ENCODE measurements at regions not wholly inside any gene's neighbourhood (a gene's known extent, or its start where the extent isn't known, plus 50 kb on each side); places are given as distances from the start of the nearest gene placed in this dataset.

DNA sequence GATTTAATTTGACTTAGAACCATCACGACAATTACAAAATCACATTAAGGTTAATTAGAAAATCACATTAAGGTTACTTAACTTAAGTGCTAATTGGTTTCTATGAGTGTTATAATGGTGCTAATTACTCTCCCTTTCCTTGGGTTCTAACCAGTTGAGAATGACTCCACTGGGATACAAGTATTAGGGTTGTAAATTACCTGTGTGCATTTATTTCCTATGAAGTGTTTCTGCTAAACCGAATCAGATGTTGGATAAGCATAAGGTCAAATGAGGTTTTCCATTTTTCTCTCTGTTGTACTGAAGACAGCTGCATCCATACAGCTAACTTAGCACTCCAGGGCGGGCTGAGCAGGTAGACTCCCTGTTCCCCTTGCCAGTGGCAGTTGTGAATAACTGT is 610.3 kb upstream of the TMPRSS15 start:
- TF ChIP-seq EP300 (IDR thresholded peaks at IDR 0.05; ENCODE audit: low read depth) (no peak), POLR2A (IDR thresholded peaks at IDR 0.05) (no peak)
- TF ChIP-seq, protein P1, sequence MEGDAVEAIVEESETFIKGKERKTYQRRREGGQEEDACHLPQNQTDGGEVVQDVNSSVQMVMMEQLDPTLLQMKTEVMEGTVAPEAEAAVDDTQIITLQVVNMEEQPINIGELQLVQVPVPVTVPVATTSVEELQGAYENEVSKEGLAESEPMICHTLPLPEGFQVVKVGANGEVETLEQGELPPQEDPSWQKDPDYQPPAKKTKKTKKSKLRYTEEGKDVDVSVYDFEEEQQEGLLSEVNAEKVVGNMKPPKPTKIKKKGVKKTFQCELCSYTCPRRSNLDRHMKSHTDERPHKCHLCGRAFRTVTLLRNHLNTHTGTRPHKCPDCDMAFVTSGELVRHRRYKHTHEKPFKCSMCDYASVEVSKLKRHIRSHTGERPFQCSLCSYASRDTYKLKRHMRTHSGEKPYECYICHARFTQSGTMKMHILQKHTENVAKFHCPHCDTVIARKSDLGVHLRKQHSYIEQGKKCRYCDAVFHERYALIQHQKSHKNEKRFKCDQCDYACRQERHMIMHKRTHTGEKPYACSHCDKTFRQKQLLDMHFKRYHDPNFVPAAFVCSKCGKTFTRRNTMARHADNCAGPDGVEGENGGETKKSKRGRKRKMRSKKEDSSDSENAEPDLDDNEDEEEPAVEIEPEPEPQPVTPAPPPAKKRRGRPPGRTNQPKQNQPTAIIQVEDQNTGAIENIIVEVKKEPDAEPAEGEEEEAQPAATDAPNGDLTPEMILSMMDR (IDR thresholded peaks at IDR 0.05): no peak
